GM18505 (cell line): ENCODE measurements at regions not wholly inside any gene's neighbourhood (a gene's known extent, or its start where the extent isn't known, plus 50 kb on each side); places are given as distances from the start of the nearest gene placed in this dataset.

Experiments used
- ATAC-seq: cut with Tn5 transposase; IDR thresholded peaks from one replicate; pipeline ENCODE4 v1.9.1; 2021; ENCODE audit not compliant: unreplicated experiment
- POLR2A ChIP-seq: IDR thresholded peaks from 4 replicates; pipeline ENCODE4 v1.6.1; 2011; ENCODE audit warnings: borderline replicate concordance; ENCODE audit not compliant: insufficient read depth, insufficient read length; ENCODE audit errors: extremely low read depth

- TF ChIP-seq POLR2A: no peak
- no peak for ATAC-seq
Measured at GRCh38 chr6:127000631-127001030, 117.8 kb upstream of the RSPO3 start.

- no peak for TF ChIP-seq POLR2A
- ATAC-seq: no peak
Measured at GRCh38 chr6:127013865-127014264, 104.6 kb upstream of the RSPO3 start.

- TF ChIP-seq POLR2A: no peak
- no peak for ATAC-seq
Measured at GRCh38 chr6:127015858-127016257, 102.6 kb upstream of the RSPO3 start.

- no peak for ATAC-seq
- no peak for TF ChIP-seq POLR2A
Measured at GRCh38 chr6:127019828-127020227, 98.6 kb upstream of the RSPO3 start.

- TF ChIP-seq POLR2A: no peak
- ATAC-seq: no peak
Measured at GRCh38 chr6:127022302-127022701, 96.2 kb upstream of the RSPO3 start.

- ATAC-seq: no peak
- TF ChIP-seq POLR2A: no peak
Measured at GRCh38 chr6:127023001-127023778, 95.3 kb upstream of the RSPO3 start.

- TF ChIP-seq POLR2A: no peak
- ATAC-seq: no peak
Measured at GRCh38 chr6:127026247-127026646, 92.2 kb upstream of the RSPO3 start.

GRCh38 chr6:127030111-127030510 lies 88.4 kb upstream of the RSPO3 start:
- no peak for TF ChIP-seq POLR2A
- no peak for ATAC-seq

- TF ChIP-seq POLR2A: no peak
Measured at GRCh38 chr6:127030836-127031235, 87.6 kb upstream of the RSPO3 start.

GRCh38 chr6:127031511-127031910 lies 87.0 kb upstream of the RSPO3 start:
- ATAC-seq: no peak
- no peak for TF ChIP-seq POLR2A

More at GRCh38 chr6:127030836-127031235, 87.6 kb upstream of the RSPO3 start:
- ATAC-seq: no peak

- no peak for ATAC-seq
Measured at GRCh38 chr6:127032971-127033370, 85.5 kb upstream of the RSPO3 start.

GRCh38 chr6:127051571-127052260 lies 66.8 kb upstream of the RSPO3 start:
- no peak for TF ChIP-seq POLR2A
- ATAC-seq: no peak

More at GRCh38 chr6:127032971-127033370, 85.5 kb upstream of the RSPO3 start:
- no peak for TF ChIP-seq POLR2A

- no peak for TF ChIP-seq POLR2A
- no peak for ATAC-seq
Measured at GRCh38 chr6:127053032-127053874, 65.2 kb upstream of the RSPO3 start.

GRCh38 chr6:127053875-127054235 lies 64.6 kb upstream of the RSPO3 start:
- ATAC-seq: no peak
- TF ChIP-seq POLR2A: no peak

- no peak for ATAC-seq
- no peak for TF ChIP-seq POLR2A
Measured at GRCh38 chr6:127058027-127058426, 60.4 kb upstream of the RSPO3 start.
